Neural progenitor cell (in vitro differentiated cells): ENCODE measurements at regions not wholly inside any gene's neighbourhood (a gene's known extent, or its start where the extent isn't known, plus 50 kb on each side); places are given as distances from the start of the nearest gene placed in this dataset.

ENCODE experiments used
- DNase-seq: peaks from one replicate; pipeline ENCODE4 v3.0.0-alpha.2; 2016; ENCODE audit warnings: low spot score
- H2AFZ ChIP-seq: fragments of 200-600 bp; sonication (generic); replicated peaks from 2 replicates; pipeline ENCODE4 v1.6.1; 2016; ENCODE audit warnings: antibody characterized with exemption
- H3F3A ChIP-seq: fragments of 200-600 bp; sonication (generic); 2 replicates; pipeline ENCODE4 v1.6.1; 2016; ENCODE audit warnings: antibody characterized with exemption, low read depth
- H3K27ac ChIP-seq: fragments of 200-600 bp; sonication (generic); 2 replicates; pipeline ENCODE4 v1.5.1; 2016; ENCODE audit warnings: mild to moderate bottlenecking
- H3K27me3 ChIP-seq: fragments of 200-600 bp; sonication (generic); 2 replicates; pipeline ENCODE4 v1.6.1; 2016; ENCODE audit warnings: mild to moderate bottlenecking, moderate library complexity
- H3K36me3 ChIP-seq: fragments of 200-600 bp; sonication (generic); 2 replicates; pipeline ENCODE4 v1.5.1; 2016
- H3K4me1 ChIP-seq: fragments of 200-600 bp; sonication (generic); 2 replicates; pipeline ENCODE4 v1.6.1; 2016; ENCODE audit warnings: mixed run types
- H3K4me2 ChIP-seq: fragments of 200-600 bp; sonication (generic); 2 replicates; pipeline ENCODE4 v1.6.1; 2016
- H3K4me3 ChIP-seq: fragments of 200-600 bp; sonication (generic); 2 replicates; pipeline ENCODE4 v1.5.1; 2016
- H3K79me2 ChIP-seq: fragments of 200-600 bp; sonication (generic); 2 replicates; pipeline ENCODE4 v1.6.1; 2016; ENCODE audit warnings: low read depth
- H3K9ac ChIP-seq: fragments of 200-600 bp; sonication (generic); 2 replicates; pipeline ENCODE4 v1.6.1; 2016
- H3K9me3 ChIP-seq: fragments of 200-600 bp; sonication (generic); 2 replicates; pipeline ENCODE4 v1.5.1; 2016; ENCODE audit warnings: low read depth
- H4K20me1 ChIP-seq: fragments of 200-600 bp; sonication (generic); 2 replicates; pipeline ENCODE4 v1.6.1; 2016; ENCODE audit warnings: low read depth
- H3K27ac Mint-ChIP-seq: 3 replicates; pipeline ENCODE4 v1.8.0; 2021; ENCODE audit warnings: mixed read lengths
- H3K27me3 Mint-ChIP-seq: 2 replicates; pipeline ENCODE4 v1.8.0; 2022; ENCODE audit warnings: low read depth, mild to moderate bottlenecking, inconsistent platforms, moderate library complexity, mixed read lengths; ENCODE audit not compliant: insufficient read depth
- H3K36me3 Mint-ChIP-seq: 3 replicates; pipeline ENCODE4 v1.8.0; 2021; ENCODE audit warnings: mixed read lengths
- H3K4me1 Mint-ChIP-seq: 3 replicates; pipeline ENCODE4 v1.8.0; 2021; ENCODE audit warnings: mixed read lengths
- H3K4me3 Mint-ChIP-seq: 3 replicates; pipeline ENCODE4 v1.8.0; 2021; ENCODE audit warnings: mild to moderate bottlenecking, moderate library complexity, mixed read lengths
- H3K9me3 Mint-ChIP-seq: 3 replicates; pipeline ENCODE4 v1.8.0; 2020; ENCODE audit warnings: mixed read lengths
- EZH2 ChIP-seq: fragments of 200-600 bp; sonication (generic); IDR thresholded peaks from 2 replicates; pipeline ENCODE4 v1.6.1; 2017; ENCODE audit warnings: antibody characterized with exemption, mild to moderate bottlenecking, moderate library complexity
- EZH2phosphoT487 ChIP-seq: fragments of 200-600 bp; sonication (generic); IDR thresholded peaks from 2 replicates; pipeline ENCODE4 v1.6.1; 2017; ENCODE audit warnings: antibody characterized with exemption
- TF ChIP-seq, protein P1 (sequence below): fragments of 200-600 bp; sonication (generic); IDR thresholded peaks from 2 replicates; pipeline ENCODE4 v1.5.1; 2017; ENCODE audit warnings: antibody characterized with exemption, mild to moderate bottlenecking

DNA sequence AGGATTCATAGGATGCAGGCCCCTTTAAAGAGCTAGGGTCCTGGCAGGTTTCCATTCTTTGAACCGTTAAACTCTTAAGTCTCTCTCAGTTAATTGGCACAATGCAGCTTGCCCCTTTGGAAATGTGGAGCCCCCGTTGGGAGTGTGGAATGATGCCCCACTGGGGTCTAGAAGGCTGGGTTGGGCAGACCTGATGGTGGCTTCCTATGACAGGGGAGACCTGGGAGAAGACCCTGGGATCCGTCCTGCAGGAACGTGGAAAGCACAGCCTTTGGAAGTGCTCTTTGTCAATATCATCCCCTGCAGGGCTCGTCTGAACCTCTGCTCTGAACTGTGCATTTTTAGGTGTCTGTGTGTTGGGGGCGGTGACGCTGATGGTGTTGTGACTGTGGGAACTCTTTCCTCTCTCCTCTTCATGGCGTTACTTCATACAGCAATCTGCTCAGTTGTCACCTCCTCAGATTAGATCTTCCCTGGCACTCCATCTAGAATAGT lies 190.6 kb downstream of the MYCN start:
- Histone ChIP-seq H3K4me1 (peaks cover 12% of the 10 kb centered on the region), H3K27me3 (no peaks in the 10 kb centered on the region), H2AFZ (no peak overlapping the region), H3K4me2 (no peak overlapping the region), H3F3A (no peaks in the 10 kb centered on the region), H3K36me3 (no peaks in the 10 kb centered on the region), H3K27ac (no peak overlapping the region), H3K9ac (no peak overlapping the region), H3K9me3 (no peaks in the 10 kb centered on the region), H4K20me1 (no peaks in the 10 kb centered on the region), H3K79me2 (no peaks in the 10 kb centered on the region), H3K4me3 (no peak overlapping the region)
- peaks cover 14% of the 10 kb centered on the region for H3K27me3 Mint-ChIP-seq
- H3K27ac Mint-ChIP-seq: peak overlapping the region; percentile 28
- H3K4me3 Mint-ChIP-seq: no peak overlapping the region
- H3K9me3 Mint-ChIP-seq: peaks cover 13% of the 10 kb centered on the region
- no peak for DNase-seq
- TF ChIP-seq EZH2phosphoT487 (no peak), EZH2 (no peak)
- TF ChIP-seq, protein P1, sequence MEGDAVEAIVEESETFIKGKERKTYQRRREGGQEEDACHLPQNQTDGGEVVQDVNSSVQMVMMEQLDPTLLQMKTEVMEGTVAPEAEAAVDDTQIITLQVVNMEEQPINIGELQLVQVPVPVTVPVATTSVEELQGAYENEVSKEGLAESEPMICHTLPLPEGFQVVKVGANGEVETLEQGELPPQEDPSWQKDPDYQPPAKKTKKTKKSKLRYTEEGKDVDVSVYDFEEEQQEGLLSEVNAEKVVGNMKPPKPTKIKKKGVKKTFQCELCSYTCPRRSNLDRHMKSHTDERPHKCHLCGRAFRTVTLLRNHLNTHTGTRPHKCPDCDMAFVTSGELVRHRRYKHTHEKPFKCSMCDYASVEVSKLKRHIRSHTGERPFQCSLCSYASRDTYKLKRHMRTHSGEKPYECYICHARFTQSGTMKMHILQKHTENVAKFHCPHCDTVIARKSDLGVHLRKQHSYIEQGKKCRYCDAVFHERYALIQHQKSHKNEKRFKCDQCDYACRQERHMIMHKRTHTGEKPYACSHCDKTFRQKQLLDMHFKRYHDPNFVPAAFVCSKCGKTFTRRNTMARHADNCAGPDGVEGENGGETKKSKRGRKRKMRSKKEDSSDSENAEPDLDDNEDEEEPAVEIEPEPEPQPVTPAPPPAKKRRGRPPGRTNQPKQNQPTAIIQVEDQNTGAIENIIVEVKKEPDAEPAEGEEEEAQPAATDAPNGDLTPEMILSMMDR: no peak
- H3K4me1 Mint-ChIP-seq: peaks cover 24% of the 10 kb centered on the region
- no peaks in the 10 kb centered on the region for H3K36me3 Mint-ChIP-seq

DNA sequence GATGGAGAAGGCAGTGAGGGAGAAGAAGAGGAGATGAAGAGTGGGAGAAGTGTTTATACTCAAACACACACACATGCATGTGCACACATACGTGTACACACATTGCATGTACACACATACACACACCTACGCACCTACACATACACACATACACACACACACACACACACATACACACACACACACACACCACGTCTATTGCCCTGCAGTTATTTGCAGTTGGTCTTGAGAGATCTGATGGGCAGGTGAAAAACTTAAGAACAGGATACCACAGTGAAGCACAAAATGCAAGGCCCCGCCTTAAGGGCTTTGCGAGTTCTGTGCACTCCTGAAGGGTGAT lies 190.2 kb downstream of the MYCN start:
- no peak for DNase-seq
- no peak overlapping the region for H3K9ac ChIP-seq
- H3F3A ChIP-seq: no peaks in the 10 kb centered on the region
- H3K27me3 ChIP-seq: no peaks in the 10 kb centered on the region
- no peak overlapping the region for H3K4me3 ChIP-seq
- no peaks in the 10 kb centered on the region for H3K9me3 ChIP-seq
- H3K79me2 ChIP-seq: no peaks in the 10 kb centered on the region
- H3K4me1 ChIP-seq: peaks cover 16% of the 10 kb centered on the region
- H3K4me3 Mint-ChIP-seq: no peak overlapping the region
- H2AFZ ChIP-seq: no peak overlapping the region
- peaks cover 12% of the 10 kb centered on the region for H3K9me3 Mint-ChIP-seq
- no peak overlapping the region for H3K4me2 ChIP-seq
- peaks cover 27% of the 10 kb centered on the region for H3K4me1 Mint-ChIP-seq
- H3K36me3 ChIP-seq: no peaks in the 10 kb centered on the region
- TF ChIP-seq EZH2 (no peak), EZH2phosphoT487 (no peak)
- TF ChIP-seq, protein P1: no peak
- peaks cover 13% of the 10 kb centered on the region for H3K27me3 Mint-ChIP-seq
- no peak overlapping the region for H3K27ac ChIP-seq
- H3K27ac Mint-ChIP-seq: peak overlapping the region; percentile 34
- no peaks in the 10 kb centered on the region for H3K36me3 Mint-ChIP-seq
- H4K20me1 ChIP-seq: no peaks in the 10 kb centered on the region

DNA sequence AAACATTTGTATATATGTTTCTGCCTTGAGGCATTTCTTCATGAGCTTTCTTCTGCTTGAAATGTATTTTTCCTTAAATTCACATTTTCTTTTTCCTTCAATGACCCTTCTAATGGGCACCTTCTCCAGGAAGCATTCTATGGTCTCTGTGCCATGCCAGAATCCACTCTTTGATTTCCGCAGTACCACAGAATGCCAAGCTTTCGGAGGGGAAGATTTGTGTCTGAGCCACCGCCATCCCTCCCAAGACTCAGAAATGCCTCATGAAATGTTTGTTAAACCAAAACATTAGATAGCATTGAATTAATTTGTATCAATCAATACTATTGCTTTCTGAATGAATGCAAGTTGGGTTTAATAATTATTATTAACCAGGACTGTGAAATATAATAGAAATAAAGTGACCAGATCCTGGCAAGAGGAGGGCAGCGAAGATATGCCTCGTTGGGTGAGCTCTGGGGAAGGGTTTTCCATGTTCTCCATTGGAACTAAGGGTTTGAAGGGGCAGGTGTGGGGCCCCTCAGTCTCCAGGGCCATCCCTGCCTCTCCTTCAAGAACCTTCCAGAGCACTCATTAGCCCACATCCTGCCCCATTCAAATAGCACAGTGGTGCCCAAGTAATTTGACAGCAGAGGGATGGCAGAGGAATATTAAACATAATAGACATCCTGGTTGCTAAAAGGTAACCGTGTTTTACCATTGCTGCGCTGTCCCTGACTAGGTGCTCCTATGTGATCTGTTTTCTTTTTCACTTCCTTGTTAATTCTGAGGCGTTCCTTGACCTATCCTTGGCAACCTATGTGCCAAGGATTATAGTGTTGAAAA lies 189.6 kb downstream of the MYCN start:
- H3K4me3 Mint-ChIP-seq: no peak overlapping the region
- Histone ChIP-seq H3K36me3 (no peaks in the 10 kb centered on the region), H3K27me3 (no peaks in the 10 kb centered on the region), H3K27ac (no peak overlapping the region), H3K4me3 (no peak overlapping the region), H3K79me2 (no peaks in the 10 kb centered on the region), H3K9me3 (no peaks in the 10 kb centered on the region), H3K4me1 (peaks cover 16% of the 10 kb centered on the region), H3F3A (no peaks in the 10 kb centered on the region), H3K4me2 (no peak overlapping the region), H3K9ac (no peak overlapping the region), H2AFZ (no peak overlapping the region), H4K20me1 (no peaks in the 10 kb centered on the region)
- no peak for DNase-seq
- peaks cover 8% of the 10 kb centered on the region for H3K27me3 Mint-ChIP-seq
- no peaks in the 10 kb centered on the region for H3K36me3 Mint-ChIP-seq
- peak overlapping the region; percentile 34 for H3K27ac Mint-ChIP-seq
- peaks cover 32% of the 10 kb centered on the region for H3K4me1 Mint-ChIP-seq
- peaks cover 9% of the 10 kb centered on the region for H3K9me3 Mint-ChIP-seq
- TF ChIP-seq, protein P1: no peak
- TF ChIP-seq EZH2 (no peak), EZH2phosphoT487 (no peak)
